ENCODE measurements at regions not wholly inside any gene's neighbourhood (a gene's known extent, or its start where the extent isn't known, plus 50 kb on each side); places are given as distances from the start of the nearest gene placed in this dataset.

- no peak for DNase-seq
- Histone ChIP-seq H3K9me3 (no peaks in the 10 kb centered on the region), H3K27me3 (no peaks in the 10 kb centered on the region), H3K36me3 (no peaks in the 10 kb centered on the region), H3K4me3 (no peak overlapping the region), H3K27ac (no peak overlapping the region), H3K4me1 (peaks cover 0 to 6% (median 0%) of the 10 kb centered on the region in 4 donors)
- 71 to 79% (median 76%) methylated on average over 5 of the region's 5 CpGs for WGBS, 5 donors
- intact Hi-C loops (cut with DNase I; ENCODE audit: low total_unique reads), result no loop called here
- no peak for TF ChIP-seq EP300 (IDR thresholded peaks at IDR 0.05)
- no peak for TF ChIP-seq POLR2AphosphoS5 (IDR thresholded peaks at IDR 0.05)
- no peak for TF ChIP-seq POLR2A (IDR thresholded peaks at IDR 0.05)
- no peak for TF ChIP-seq CTCF (IDR thresholded peaks at IDR 0.05)
Observed at GRCh38 chr6:18752278-18753068, 365.3 kb downstream of the RNF144B start.

GRCh38 chr6:18753076-18753475 is 365.9 kb downstream of the RNF144B start:
- intact Hi-C loops (cut with DNase I; ENCODE audit: low total_unique reads), result no loop called here
- no peak for DNase-seq
- TF ChIP-seq POLR2A (IDR thresholded peaks at IDR 0.05) (no peak), POLR2AphosphoS5 (IDR thresholded peaks at IDR 0.05) (no peak), EP300 (IDR thresholded peaks at IDR 0.05) (no peak), CTCF (IDR thresholded peaks at IDR 0.05) (no peak)
- 83 to 93% (median 86%) methylated on average over 12 of the region's 12 CpGs for WGBS, 5 donors
- Histone ChIP-seq H3K27me3 (no peaks in the 10 kb centered on the region), H3K36me3 (no peaks in the 10 kb centered on the region), H3K4me3 (no peak overlapping the region), H3K9me3 (no peaks in the 10 kb centered on the region), H3K4me1 (peaks cover 0 to 6% (median 0%) of the 10 kb centered on the region in 4 donors), H3K27ac (no peak overlapping the region)

- no peak overlapping the region for H3K27ac ChIP-seq
- TF ChIP-seq POLR2AphosphoS5 (IDR thresholded peaks at IDR 0.05), result no peak
- no peak for TF ChIP-seq POLR2A (IDR thresholded peaks at IDR 0.05)
- no peak for TF ChIP-seq CTCF (IDR thresholded peaks at IDR 0.05)
- TF ChIP-seq EP300 (IDR thresholded peaks at IDR 0.05), result no peak
- H3K4me1 ChIP-seq, result no peaks in the 10 kb centered on the region
- 55 to 77% (median 66%) methylated on average over 1 of the region's 1 CpG for WGBS, 5 donors
- DNase-seq, result no peak
- no peak overlapping the region for H3K4me3 ChIP-seq
- H3K27me3 ChIP-seq, result no peaks in the 10 kb centered on the region
- intact Hi-C loops (cut with DNase I; ENCODE audit: low total_unique reads), result no loop called here
- no peaks in the 10 kb centered on the region for H3K36me3 ChIP-seq
- no peaks in the 10 kb centered on the region for H3K9me3 ChIP-seq
Observed at GRCh38 chr6:18763086-18763485, 375.9 kb downstream of the RNF144B start.

DNA sequence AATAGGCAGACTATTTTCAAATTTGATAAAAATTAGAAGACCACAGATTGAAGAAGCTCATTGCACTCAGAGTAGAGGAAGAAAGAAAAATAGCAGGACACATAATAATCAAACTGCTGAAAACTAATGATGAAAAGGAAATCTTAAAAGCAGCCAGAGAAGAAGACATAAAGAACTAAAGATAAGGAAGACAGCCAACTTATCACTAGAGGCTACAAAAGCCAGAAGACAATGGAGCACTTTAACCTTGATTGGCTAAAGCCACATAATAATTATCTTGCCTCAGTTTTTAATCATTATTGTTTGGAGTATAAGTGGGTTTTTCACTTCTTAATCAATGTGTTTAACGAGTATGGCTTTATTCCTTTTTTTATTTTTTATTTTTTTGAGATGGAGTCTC is 397.6 kb downstream of the RNF144B start:
- H3K36me3 ChIP-seq, result no peaks in the 10 kb centered on the region
- no peak for TF ChIP-seq CTCF (IDR thresholded peaks at IDR 0.05)
- TF ChIP-seq POLR2AphosphoS5 (IDR thresholded peaks at IDR 0.05), result no peak
- no peak for TF ChIP-seq POLR2A (IDR thresholded peaks at IDR 0.05)
- no peak for TF ChIP-seq EP300 (IDR thresholded peaks at IDR 0.05)
- H3K4me3 ChIP-seq, result no peak overlapping the region
- DNase-seq, result no peak
- intact Hi-C loops (cut with DNase I; ENCODE audit: low total_unique reads), result no loop called here
- peaks cover 0 to 8% (median 3%) of the 10 kb centered on the region in 4 donors for H3K9me3 ChIP-seq
- H3K27me3 ChIP-seq, result no peaks in the 10 kb centered on the region
- H3K27ac ChIP-seq, result no peak overlapping the region
- no peaks in the 10 kb centered on the region for H3K4me1 ChIP-seq
- WGBS, 5 donors, result 66 to 83% (median 80%) methylated on average over 1 of the region's 1 CpG
